Aorta (tissue), 5 donors: ENCODE measurements at regions not wholly inside any gene's neighbourhood (a gene's known extent, or its start where the extent isn't known, plus 50 kb on each side); places are given as distances from the start of the nearest gene placed in this dataset.
A peak's percentile ranks its signal among the peaks of the same experiment; 100 is the strongest.
"Not testable (repeated sequence)": the region's sequence is repeated elsewhere in the genome, so short reads cannot be mapped to it uniquely, and the experiment has no call there.

Source experiments
- ATAC-seq: fragments of 200-7000 bp; cut with Tn5 transposase; one replicate; pipeline ENCODE4 v1.9.1; 2022; ENCODE audit warnings: moderate library complexity; ENCODE audit not compliant: low FRiP score
- DNase-seq, 2 donors: peaks; one replicate each; pipeline ENCODE4 v3.0.0-alpha.2; 2020
- H3K27ac ChIP-seq, 2 donors: one replicate each; pipeline ENCODE4 v1.5.1; 2013; ENCODE audit warnings: low read length in 2 of 2, mild to moderate bottlenecking in 2 of 2, moderate library complexity in 2 of 2, control low read depth in 1 of 2, inconsistent platforms in 1 of 2, low read depth in 1 of 2
- H3K27me3 ChIP-seq, 2 donors: one replicate each; pipeline ENCODE4 v1.6.1; 2013; ENCODE audit warnings: control low read depth in 1 of 2, low read length in 1 of 2, mild to moderate bottlenecking in 1 of 2, moderate library complexity in 1 of 2; ENCODE audit not compliant: insufficient read depth in 2 of 2, control insufficient read depth in 1 of 2
- H3K36me3 ChIP-seq, 2 donors: one replicate each; pipeline ENCODE4 v1.6.1; 2013; ENCODE audit warnings: control low read depth in 1 of 2, low read length in 1 of 2, mild to moderate bottlenecking in 1 of 2; ENCODE audit not compliant: insufficient read depth in 2 of 2, control insufficient read depth in 1 of 2
- H3K4me1 ChIP-seq, 2 donors: one replicate each; pipeline ENCODE4 v1.6.1; 2013; ENCODE audit warnings: low read length in 2 of 2, control low read depth in 1 of 2, mild to moderate bottlenecking in 1 of 2, moderate library complexity in 1 of 2; ENCODE audit not compliant: insufficient read depth in 2 of 2, control insufficient read depth in 1 of 2
- H3K4me3 ChIP-seq, 2 donors: one replicate each; pipeline ENCODE4 v1.5.1; 2013; ENCODE audit warnings: low read length in 2 of 2, control low read depth in 1 of 2, mild to moderate bottlenecking in 1 of 2
- H3K9me3 ChIP-seq: one replicate; pipeline ENCODE4 v1.6.1; 2013; ENCODE audit warnings: mild to moderate bottlenecking, low read length; ENCODE audit not compliant: control insufficient read depth
- WGBS, 2 donors: extraction: QIAGEN DNeasy Blood & Tissue Kit; methylation state at CpG; one replicate each; pipeline ENCODE4 v1.1.7; 2013; 5-methylcytosine and 5-hydroxymethylcytosine counted together
- intact Hi-C, 2 donors: fragments of 100-400 bp; cut with DNase I; formaldehyde crosslinking; loops; one replicate each; pipeline versions ENCODE4 v1.14.2 to v1.15.0; 2022
- donor health status: healthy with polysubstance abuse.
- donor health status: Bipolar disorder and iron deficiency.
- donor health status: DM: no; HTN: no; CAD: no.
- donor health status: DM: no; HTN: no; CAD: no.
- donor health status: DM: yes; HTN: yes; CAD: no.

- no peak overlapping the region for H3K4me3 ChIP-seq
- ATAC-seq (peak; percentile 66), DNase-seq (peak in 1 of 2 donors; percentile 37)
- no peaks in the 10 kb centered on the region for H3K9me3 ChIP-seq
- H3K36me3 ChIP-seq = no peaks in the 10 kb centered on the region
- 6 to 21% methylated on average over 3 of the region's 3 CpGs for WGBS, 2 donors
- peaks cover 0 to 1% of the 10 kb centered on the region in 2 donors for H3K27me3 ChIP-seq
- H3K4me1 ChIP-seq = no peaks in the 10 kb centered on the region
- intact Hi-C loops = no loop called here
- no peak overlapping the region for H3K27ac ChIP-seq
Measured at GRCh38 chr9:7578951-7579350, 220.6 kb downstream of the DMAC1 start.

- H3K36me3 ChIP-seq = no peaks in the 10 kb centered on the region
- 98% methylated on average over 1 of the region's 1 CpG for WGBS, 2 donors
- H3K4me3 ChIP-seq = no peak overlapping the region
- no peak overlapping the region for H3K27ac ChIP-seq
- no peaks in the 10 kb centered on the region for H3K9me3 ChIP-seq
- no peaks in the 10 kb centered on the region for H3K4me1 ChIP-seq
- ATAC-seq (no peak), DNase-seq (peak in 1 of 2 donors; percentile 42)
- no peaks in the 10 kb centered on the region for H3K27me3 ChIP-seq
- intact Hi-C loops = no loop called here
Measured at GRCh38 chr9:7570107-7570720, 229.4 kb downstream of the DMAC1 start.

GRCh38 chr9:7567687-7568086 lies 231.9 kb downstream of the DMAC1 start:
- 79 to 85% methylated on average over 2 of the region's 2 CpGs for WGBS, 2 donors
- intact Hi-C loops = loop anchor here in 1 of 2 donors (10.0 kb wide), 1 partner anchor 1327 kb away; no protein-coding TSS in a partner anchor
- no peaks in the 10 kb centered on the region for H3K36me3 ChIP-seq
- H3K9me3 ChIP-seq = no peaks in the 10 kb centered on the region
- H3K27ac ChIP-seq = no peak overlapping the region
- H3K4me1 ChIP-seq = no peaks in the 10 kb centered on the region
- H3K4me3 ChIP-seq = no peak overlapping the region
- no peaks in the 10 kb centered on the region for H3K27me3 ChIP-seq
- no peak for ATAC-seq
- no peak for DNase-seq

GRCh38 chr9:7561527-7562080 lies 238.0 kb downstream of the DMAC1 start:
- Histone ChIP-seq H3K9me3 (no peaks in the 10 kb centered on the region), H3K36me3 (no peaks in the 10 kb centered on the region), H3K4me3 (no peak overlapping the region), H3K27ac (no peak overlapping the region), H3K4me1 (no peaks in the 10 kb centered on the region), H3K27me3 (no peaks in the 10 kb centered on the region)
- intact Hi-C loops = loop anchor here in 1 of 2 donors (10.0 kb wide), 1 partner anchor 1333 kb away; no protein-coding TSS in a partner anchor
- ATAC-seq (no peak), DNase-seq (no peak)
- 76 to 83% methylated on average over 6 of the region's 6 CpGs for WGBS, 2 donors

GRCh38 chr9:7560669-7561305 lies 238.8 kb downstream of the DMAC1 start:
- H3K9me3 ChIP-seq = no peaks in the 10 kb centered on the region
- intact Hi-C loops = loop anchor here in 1 of 2 donors (10.0 kb wide), 1 partner anchor 1334 kb away; no protein-coding TSS in a partner anchor
- no peaks in the 10 kb centered on the region for H3K27me3 ChIP-seq
- DNase-seq = no peak
- H3K36me3 ChIP-seq = no peaks in the 10 kb centered on the region
- no peak overlapping the region for H3K4me3 ChIP-seq
- 58 to 64% methylated on average over 5 of the region's 5 CpGs for WGBS, 2 donors
- H3K27ac ChIP-seq = no peak overlapping the region
- ATAC-seq = no peak
- no peaks in the 10 kb centered on the region for H3K4me1 ChIP-seq

GRCh38 chr9:7554699-7555098 lies 244.9 kb downstream of the DMAC1 start:
- H3K27me3 ChIP-seq = no peaks in the 10 kb centered on the region
- intact Hi-C loops = no loop called here
- H3K4me3 ChIP-seq = no peak overlapping the region
- no peaks in the 10 kb centered on the region for H3K4me1 ChIP-seq
- 21 to 40% methylated on average over 2 of the region's 2 CpGs for WGBS, 2 donors
- ATAC-seq = no peak
- H3K27ac ChIP-seq = no peak overlapping the region
- no peaks in the 10 kb centered on the region for H3K9me3 ChIP-seq
- no peak for DNase-seq
- no peaks in the 10 kb centered on the region for H3K36me3 ChIP-seq

GRCh38 chr9:7552706-7553105 lies 246.9 kb downstream of the DMAC1 start:
- DNase-seq, H3K4me3 ChIP-seq, ATAC-seq, H3K9me3 ChIP-seq, intact Hi-C loops, H3K36me3 ChIP-seq, H3K27ac ChIP-seq, H3K4me1 ChIP-seq, H3K27me3 ChIP-seq: not testable (repeated sequence)
- 71 to 85% methylated on average over 1 of the region's 1 CpG for WGBS, 2 donors

- ATAC-seq (no peak), DNase-seq (peak in 1 of 2 donors; percentile 48)
- H3K9me3 ChIP-seq = no peaks in the 10 kb centered on the region
- intact Hi-C loops = no loop called here
- H3K27ac ChIP-seq = no peak overlapping the region
- WGBS, 2 donors = 71 to 76% methylated on average over 3 of the region's 3 CpGs
- no peak overlapping the region for H3K4me3 ChIP-seq
- no peaks in the 10 kb centered on the region for H3K27me3 ChIP-seq
- no peaks in the 10 kb centered on the region for H3K4me1 ChIP-seq
- no peaks in the 10 kb centered on the region for H3K36me3 ChIP-seq
Measured at GRCh38 chr9:7549249-7549648, 250.3 kb downstream of the DMAC1 start.

- H3K27me3 ChIP-seq = no peaks in the 10 kb centered on the region
- H3K27ac ChIP-seq = no peak overlapping the region
- intact Hi-C loops = no loop called here
- no peaks in the 10 kb centered on the region for H3K4me1 ChIP-seq
- no peaks in the 10 kb centered on the region for H3K36me3 ChIP-seq
- H3K9me3 ChIP-seq = no peaks in the 10 kb centered on the region
- DNase-seq (no peak), ATAC-seq (no peak)
- 0 to 100% methylated on average over 1 of the region's 1 CpG for WGBS, 2 donors
- H3K4me3 ChIP-seq = no peak overlapping the region
Measured at GRCh38 chr9:7546261-7546660, 253.3 kb downstream of the DMAC1 start.
